ENCODE measurements at regions not wholly inside any gene's neighbourhood (a gene's known extent, or its start where the extent isn't known, plus 50 kb on each side); places are given as distances from the start of the nearest gene placed in this dataset.

GRCh38 chr3:101134331-101134730 is 141.1 kb upstream of the ABI3BP start:
- TF ChIP-seq KDM5A (IDR thresholded peaks at IDR 0.05) (no peak), REST (IDR thresholded peaks at IDR 0.05) (no peak), CTCF (IDR thresholded peaks at IDR 0.05) (no peak), KDM1A (IDR thresholded peaks at IDR 0.05; ENCODE audit: low read depth) (no peak), SREBF2 (IDR thresholded peaks at IDR 0.05) (no peak), CBX2 (IDR thresholded peaks at IDR 0.05; ENCODE audit: borderline replicate concordance, low read depth) (no peak), PBX3 (IDR thresholded peaks at IDR 0.05) (no peak), POLR2A (IDR thresholded peaks at IDR 0.05; ENCODE audit: low read length) (no peak), CHD2 (IDR thresholded peaks at IDR 0.05; ENCODE audit: low read length, partially characterized antibody) (no peak)
